Stimulated activated CD4-positive, alpha-beta T cell treated with anti-CD3 and anti-CD28 coated beads, Interleukin-2, amount 100 ng/mL, for 48 hours (primary cell): ENCODE measurements at regions not wholly inside any gene's neighbourhood (a gene's known extent, or its start where the extent isn't known, plus 50 kb on each side); places are given as distances from the start of the nearest gene placed in this dataset.
"Not testable (repeated sequence)": the region's sequence is repeated elsewhere in the genome, so short reads cannot be mapped to it uniquely, and the experiment has no call there.

Source experiments
- DNase-seq, 2 donors: peaks; one replicate each; pipeline ENCODE4 v3.0.0-alpha.2; 2020

DNA sequence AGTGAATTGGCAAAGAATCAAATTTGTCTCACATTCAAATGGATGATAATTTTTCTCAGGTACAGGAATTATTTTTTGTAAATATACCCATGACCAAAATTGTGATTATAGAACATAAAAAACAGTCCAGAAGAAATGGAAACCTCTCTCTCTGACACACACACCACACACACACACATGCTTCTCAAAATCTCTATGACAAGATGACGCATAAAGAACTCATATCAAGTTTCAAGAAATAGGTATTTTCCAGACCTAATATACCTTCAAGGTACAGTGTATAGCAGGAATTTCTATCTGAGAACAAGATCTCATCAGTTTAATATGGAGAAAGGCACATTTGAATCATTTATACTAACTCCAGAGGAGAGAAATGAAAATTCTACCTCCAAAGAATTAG lies 1069.1 kb upstream of the ALCAM start:
- DNase-seq = no peak

DNA sequence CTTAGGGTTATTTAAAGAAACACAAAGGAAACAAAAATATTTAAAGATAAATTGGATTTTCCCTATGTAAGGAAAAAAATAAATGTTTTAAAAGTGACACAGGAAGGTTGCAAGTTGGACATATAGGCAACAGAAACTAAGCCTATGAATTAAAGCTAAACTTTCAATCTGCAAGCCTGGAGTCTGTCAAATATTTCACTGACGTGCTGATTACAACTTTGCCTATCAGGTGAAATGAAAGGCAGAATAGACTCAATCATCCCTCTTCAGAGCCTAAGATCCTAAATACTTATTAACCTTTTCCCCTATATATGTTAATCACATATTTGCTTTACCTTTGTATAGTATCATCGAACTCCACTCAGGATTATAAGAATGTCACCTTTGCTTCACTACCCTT lies 1068.0 kb upstream of the ALCAM start:
- no peak for DNase-seq

DNA sequence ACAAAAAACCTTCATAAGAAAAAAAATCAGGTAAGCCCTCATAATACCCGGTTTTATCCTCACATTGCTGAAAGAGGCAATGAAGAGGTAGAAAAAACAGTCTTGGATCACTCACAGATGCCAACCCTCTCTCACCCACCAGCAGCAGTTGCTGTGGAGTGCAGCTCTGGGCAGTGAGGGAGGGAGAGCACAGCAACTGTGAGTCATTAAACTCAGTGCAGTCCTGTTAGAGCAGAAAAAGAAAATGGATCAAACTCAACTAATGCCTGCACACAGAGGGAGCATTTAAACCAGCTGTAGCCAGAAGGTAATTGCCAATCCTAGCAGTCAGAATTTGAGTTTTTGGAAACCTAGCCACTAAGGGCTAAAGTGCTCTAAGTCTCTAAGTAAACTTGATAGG lies 1050.6 kb upstream of the ALCAM start:
- no peak for DNase-seq

DNA sequence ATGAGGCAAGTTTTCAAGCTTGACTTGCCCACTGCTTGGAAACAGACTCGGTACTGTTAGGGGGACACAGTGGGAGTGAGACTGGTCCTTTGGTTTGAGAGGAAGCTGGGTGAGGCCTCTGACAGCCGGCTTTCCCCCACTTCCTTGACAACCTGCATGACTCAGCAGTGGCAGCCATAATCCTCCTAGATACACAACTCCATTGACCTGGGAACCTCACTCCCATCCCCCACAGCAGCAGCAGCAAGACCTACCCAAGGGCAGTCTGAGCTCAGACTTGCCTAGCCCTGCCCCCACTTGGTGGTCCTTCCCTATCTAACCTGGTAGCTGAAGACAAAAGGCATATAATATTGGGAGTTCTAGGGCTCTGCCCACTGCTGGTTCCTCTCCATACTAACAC lies 1043.5 kb upstream of the ALCAM start:
- DNase-seq = no peak

DNA sequence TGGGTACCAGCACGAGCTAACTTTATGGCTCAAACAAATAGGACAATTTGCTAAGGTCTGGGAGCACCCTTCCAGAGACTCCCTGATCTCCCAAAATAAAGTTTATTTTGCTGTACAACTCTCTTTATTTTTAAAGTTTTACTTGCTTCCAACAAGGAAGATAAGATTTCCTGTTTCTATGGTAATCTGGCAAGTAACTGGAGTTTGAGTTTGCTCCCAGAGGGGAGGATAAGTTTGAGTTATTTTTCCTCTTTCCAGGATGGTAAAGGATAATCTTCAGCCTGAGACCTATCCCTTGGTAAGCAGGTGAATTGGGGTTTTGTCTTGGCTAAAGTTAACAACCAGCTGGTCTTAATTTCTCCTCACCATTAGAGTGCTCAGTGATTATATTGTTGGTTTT lies 1019.4 kb upstream of the ALCAM start:
- DNase-seq = no peak

DNA sequence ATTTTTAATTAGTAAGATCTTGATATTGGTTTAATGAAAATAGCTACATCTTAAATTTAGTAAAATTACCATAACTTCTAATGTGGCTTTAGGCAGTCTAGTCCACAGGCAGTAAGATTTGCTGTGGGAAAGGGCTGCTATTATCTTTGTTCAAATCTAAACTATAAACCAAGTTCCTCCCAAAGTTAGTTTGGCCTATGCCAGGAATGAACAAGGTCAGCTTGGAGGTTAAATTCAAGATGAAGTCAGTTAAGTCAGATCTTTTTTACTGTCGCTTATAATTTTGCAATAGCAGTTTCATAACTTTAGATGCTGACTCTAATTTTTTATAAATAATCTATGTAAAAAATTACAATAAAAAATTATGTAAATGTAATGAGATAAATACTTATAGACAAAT lies 1016.9 kb upstream of the ALCAM start:
- no peak for DNase-seq

DNA sequence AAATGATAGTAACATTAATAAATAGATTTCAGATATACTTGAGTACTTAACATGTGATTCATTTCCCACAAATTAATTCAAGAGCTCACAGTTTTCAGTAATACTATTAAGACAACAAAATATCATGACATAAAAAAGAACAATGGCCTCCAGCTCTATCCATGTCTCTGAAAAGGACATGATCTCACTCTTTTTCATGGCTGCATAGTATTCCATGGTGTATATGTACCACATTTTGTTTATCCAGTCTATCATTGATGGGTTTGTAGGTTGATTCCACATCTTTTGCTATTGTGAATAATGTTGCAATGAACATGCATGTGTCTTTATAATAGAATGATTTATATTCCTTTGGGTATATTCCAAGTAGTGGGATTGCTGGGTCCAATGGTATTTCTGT lies 1012.8 kb upstream of the ALCAM start:
- DNase-seq = no peak

DNA sequence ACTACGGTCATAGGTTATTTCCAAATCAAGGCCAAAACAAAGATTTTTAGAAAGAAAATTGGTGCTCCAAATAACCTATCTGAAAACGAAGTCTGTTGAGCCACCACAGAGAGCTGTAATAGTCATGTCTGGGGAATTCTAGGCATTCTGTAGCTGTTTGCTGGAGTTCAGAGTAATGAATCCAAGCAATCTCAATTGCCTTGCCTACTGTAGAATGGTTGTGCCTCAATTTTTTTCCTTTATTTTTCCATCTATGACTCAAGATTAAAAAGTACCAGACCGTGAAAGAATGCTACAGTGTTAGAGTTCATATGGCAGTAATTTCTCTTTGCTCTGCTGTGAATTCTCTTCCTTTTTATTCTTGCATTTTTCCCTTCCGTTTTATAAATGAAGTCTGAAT lies 1007.2 kb upstream of the ALCAM start:
- DNase-seq = no peak

DNA sequence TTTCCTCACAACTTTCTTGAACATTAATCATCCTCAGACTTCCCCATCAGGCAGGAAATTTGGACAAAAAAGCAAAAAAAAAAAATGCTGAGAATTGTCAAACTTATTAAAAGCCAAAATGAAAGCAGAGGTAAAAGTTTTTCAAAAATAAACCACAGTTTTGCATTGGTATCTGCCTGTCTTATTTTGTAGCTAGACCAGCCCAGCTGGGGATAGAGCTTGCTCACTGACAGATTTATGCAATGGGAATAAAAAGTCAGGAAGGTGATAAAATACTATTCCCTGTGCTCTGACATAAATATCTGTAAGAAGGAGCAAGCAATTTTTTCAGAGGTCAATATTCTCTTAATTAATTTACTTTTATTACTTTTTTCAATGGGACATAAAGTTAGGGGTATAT lies 1006.7 kb upstream of the ALCAM start:
- DNase-seq = no peak

DNA sequence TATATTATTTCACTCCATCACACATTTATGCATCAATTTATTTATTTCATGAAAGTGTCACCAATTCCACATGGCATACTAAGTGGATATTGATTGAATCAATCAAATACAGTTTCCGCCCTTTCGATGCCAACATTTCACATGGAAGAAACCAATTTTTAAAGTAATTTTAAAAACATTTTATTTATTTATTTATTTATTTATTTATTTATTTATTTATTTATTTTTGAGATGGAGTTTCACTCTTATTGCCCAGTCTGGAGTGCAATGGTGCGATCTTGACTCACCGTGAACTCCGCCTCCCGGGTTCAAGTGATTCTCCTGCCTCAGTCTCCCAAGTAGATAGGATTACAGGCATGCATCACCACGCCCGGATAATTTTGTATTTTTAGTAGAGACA lies 1005.0 kb upstream of the ALCAM start:
- not testable (repeated sequence) for DNase-seq

DNA sequence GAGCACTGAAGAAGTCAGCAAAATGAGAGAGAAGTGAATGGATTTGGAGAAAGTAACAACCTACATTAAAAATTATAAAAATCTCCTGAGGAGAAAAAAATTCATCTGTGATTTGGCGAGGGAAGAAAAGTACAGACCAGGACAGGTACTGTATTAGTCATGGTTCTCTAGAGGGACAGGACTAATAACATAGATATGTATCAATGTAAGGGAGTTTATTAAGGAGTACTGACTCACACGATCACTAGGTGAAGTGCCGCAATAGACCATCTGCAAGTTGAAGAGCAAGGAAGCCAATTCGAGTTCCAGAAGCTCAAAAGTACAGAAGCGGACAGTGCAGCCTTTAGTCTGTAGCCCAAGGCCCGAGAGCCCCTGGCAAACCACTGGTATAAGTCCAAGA lies 1004.4 kb upstream of the ALCAM start:
- DNase-seq = no peak

DNA sequence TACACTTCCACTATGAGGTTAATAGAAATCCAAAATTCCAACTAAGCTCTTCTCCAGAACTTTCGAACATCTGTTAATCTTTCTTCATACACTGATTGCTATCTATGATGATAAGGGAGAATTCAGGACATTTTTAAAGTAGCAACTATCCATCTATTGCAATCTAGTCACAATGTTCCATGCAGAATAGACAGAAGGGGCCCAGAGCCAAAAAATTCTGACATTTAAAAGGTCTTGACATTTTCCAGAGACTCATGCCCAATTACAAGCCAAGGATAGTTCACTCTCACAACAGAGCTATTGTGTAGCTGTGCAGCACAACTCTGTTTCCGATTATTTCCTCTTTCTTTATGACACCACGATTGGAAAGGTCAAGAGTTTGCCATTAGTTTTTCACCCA lies 999.7 kb upstream of the ALCAM start:
- no peak for DNase-seq

DNA sequence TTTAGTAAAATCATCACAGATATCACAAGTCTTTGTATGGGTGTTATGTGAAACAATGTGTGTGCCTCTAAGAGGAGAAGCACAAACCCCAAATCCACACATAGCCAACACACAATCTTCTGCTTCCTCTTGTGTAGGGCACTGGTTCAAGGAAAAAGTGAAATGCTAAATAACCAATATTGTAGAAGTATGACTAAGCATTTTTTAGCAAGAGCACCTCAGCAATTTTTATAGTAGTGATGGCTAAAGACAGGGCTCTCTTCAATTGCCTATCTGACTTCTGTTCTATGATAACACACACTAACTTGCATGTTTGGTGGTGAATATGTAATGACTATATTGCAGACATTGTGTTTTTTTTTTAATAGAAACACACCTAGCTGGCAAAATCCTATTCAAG lies 997.9 kb upstream of the ALCAM start:
- no peak for DNase-seq

DNA sequence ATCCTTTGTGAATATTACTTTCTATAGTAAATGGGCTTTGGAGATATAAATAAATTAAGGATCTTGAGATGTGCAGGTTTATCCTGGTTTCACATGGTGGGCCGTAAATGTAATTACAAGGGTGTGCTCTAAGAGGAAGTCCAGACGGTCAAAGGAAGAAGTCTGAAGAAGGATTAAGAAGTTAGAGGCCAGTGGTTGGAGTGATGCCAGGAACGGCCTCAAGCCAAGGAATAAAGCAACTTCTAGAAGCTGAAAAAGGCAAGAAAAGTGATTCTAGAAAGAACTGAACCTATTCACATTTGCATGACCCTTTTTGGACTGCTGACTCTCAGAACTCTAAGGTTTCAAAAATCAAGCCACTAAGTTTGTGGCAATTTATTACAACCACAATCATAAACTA lies 981.3 kb upstream of the ALCAM start:
- no peak for DNase-seq

DNA sequence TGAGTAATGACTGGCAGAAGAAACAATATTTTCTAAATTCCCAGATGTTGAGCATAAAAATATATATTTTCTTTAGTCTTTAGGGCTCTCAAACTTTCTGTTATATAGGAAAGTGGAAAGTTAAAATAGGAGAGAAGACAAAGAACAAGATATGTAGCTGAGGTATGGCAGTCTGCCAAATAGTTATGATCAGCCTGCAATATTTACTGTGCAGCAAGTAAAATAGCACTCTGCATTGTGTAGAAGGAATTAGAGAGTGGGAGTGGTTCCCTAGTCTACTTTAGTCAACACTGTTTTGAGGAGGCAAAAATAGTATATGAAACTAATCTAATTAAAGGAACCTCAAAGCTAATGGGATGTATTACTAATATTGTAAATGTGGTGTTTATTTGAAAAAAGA lies 978.1 kb upstream of the ALCAM start:
- DNase-seq = no peak

DNA sequence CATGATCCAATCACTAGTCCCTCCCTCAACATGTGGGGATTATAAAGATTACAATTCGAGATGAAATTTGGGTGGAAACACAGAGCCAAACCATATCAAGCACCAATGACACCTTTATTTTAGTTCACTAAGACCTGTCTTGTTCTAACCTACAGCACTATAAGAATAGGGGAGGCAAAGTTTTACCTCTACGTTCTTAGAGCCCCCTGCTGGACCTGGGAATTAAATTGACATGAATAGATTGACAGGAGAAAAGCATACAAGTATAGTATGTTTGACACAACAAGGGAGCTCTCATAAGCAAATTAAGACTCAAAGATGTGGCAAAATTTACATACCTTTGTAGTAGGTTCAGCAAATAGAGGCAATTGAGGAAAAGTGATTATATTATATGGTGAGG lies 974.4 kb upstream of the ALCAM start:
- no peak for DNase-seq

DNA sequence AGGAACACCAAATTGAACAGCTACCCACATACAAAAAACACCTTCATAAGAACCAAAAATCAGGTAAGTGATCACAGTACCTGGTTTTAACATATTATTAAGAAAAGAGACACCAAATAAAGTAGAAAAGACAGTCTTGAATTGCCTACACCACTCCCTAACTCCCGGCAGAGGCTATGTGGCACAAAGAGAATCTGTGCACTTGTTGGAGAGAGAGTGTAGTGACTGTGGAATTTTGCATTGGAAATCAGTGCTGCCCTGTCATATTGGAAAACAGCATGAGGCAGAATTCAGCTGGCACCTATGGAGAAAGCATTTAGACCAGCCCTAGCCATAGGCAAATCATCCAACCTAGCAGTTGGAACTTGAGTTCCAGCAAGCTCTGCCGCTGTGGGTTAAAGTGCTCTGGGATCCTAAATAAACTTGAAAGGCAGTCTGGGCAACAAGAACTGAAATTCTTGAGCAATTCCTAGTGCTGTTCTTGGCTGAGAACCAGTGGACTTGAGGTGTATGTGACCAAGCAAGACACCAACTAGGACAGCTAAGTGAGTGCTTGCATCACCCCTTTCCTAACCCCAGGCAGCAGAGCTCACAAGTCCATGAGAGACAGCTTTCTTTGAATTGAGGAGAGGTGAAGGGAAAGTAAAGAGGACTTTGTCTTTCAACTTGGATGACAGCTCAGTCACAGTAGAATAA lies 969.6 kb upstream of the ALCAM start:
- DNase-seq = no peak

DNA sequence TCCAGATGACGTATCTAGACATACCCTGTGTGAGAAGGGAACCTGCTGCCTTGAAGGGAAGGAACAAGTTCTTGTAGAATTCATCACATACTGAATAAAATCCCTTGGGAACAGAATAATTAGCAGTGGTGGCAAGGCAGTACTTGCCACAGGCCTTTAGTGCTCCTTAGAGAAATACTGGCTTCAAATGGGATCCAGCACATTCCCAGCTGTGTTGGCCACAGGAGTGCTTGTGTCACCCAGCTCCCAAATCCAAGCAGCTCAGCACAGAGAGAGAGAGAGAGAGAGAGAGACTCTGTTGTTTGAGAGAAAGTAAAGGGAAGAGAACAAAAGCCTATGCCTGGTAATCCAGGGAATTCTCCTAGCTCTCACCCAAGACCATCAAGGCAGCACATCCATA lies 969.0 kb upstream of the ALCAM start:
- no peak for DNase-seq

DNA sequence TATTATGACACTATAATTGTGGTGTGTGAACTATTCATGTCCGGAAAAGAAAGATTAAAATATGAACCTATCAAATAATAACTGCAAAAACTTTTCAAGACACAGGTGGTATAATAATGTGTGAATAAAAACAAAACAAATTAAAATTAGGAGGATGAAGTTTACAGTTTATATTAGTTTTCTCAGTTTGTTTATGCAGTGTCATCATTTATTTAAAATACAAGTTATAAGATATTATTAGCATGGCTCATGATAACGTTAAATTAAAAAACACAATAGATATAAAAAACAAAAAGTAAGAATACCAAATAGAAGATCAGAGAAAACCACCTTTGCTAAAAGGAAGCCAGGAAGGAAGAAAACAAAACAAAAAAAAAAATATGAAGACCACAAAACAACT lies 963.8 kb upstream of the ALCAM start:
- DNase-seq = no peak

DNA sequence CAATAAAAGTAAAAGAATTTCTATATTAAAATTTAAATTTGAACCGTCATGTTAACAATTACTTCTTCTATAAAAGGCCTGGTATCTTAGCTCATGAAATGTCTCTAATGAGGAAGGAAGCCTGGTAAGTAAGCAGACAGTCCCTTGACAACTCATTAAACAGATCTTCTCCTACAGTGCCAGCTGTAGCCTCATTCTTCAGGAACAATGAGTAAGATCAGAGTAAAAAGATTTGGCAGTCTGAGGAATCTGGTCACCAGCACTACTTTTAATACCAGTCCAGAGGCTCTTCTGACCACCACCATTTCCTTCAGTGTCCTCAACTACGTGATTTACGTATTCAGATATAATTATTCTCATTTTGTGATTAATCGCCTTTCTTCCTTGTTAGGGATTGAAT lies 955.0 kb upstream of the ALCAM start:
- no peak for DNase-seq

DNA sequence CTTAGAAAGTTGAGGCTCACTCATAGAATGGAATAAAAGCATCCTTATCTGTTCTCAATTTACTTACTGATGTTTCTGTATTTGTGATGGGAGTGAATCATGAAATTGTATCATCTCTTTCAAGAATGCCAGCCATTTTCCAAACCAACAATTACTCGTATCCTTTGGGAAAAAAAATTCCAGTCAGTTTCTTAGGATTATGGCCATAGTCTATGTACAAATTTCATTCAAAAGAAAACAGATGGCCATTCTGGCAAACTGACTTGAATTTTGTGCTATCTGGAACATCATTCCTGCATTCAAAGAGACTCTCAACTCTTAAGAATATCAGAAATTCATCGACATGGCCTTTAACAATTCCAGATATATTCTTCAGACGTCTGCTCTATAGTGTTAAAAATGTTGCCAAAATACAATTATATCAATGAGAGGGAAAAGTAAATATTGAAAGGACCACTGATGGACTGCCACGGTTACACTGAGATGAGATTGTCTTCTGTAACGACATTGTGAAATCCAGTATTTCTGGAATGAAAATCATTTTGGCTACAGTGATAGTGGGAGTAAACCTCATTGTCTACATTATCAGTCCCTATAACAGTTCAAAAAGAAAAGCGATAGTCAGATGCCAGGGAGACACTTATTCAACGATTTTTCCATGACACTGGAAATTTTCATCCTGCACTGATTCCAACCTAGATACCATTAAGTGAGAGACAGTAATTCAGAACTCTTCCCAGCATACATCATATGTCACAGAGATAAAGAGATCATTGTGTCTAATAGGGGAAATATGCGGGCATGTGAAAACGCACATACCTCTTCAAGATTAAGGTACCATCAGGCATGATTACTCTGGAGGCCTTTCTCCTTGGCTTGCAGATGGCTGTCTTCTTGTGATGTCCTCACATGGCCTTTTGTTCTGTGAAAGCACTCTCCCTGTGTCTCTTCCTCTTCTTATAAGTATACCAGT lies 953.8 kb upstream of the ALCAM start:
- DNase-seq = no peak

DNA sequence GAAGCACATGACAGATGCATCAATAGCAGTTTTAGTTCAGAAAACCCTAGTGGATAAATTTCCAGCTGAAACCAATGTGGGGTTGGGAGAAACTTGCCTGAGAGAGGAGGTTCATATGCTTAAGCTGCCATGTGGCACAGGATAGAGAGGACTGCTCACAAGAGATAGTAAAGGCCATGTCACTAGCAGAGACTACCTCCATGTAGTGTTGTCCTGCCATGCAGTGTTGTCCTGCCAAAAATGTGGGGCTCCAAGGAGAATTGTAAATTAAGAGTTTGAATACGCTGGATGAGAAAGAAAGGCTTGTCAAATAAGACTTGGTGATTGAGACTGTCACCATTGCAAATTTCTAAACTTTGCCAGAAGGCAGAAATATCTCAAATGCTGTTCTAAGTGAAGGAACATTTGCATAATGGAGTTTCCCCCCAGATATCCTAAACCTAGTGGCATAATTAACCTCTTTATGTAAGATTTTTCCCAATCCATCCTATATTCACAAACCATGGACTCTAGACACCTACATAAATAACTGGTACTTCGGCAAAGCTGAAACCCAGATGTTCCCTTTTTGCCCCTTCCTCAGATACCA lies 938.3 kb upstream of the ALCAM start:
- DNase-seq = no peak

DNA sequence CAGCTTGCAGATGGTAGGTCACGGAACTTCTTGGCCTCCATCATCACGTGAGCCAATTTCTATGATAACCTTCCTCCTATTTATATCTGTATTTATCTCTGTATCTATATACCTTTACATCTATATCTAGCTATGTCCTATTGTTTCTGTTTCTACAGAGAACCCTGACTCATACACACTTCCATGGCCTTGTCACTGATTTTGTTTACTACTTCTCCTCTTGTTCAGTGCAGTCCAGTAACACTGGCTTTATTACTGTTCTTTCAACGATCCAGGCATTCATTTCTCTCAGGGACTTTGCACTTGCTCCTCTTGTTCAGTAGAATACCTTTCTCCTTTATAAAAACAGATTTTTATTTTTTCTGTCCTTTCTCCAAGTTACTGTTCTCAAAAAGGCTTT lies 937.0 kb upstream of the ALCAM start:
- DNase-seq = no peak

DNA sequence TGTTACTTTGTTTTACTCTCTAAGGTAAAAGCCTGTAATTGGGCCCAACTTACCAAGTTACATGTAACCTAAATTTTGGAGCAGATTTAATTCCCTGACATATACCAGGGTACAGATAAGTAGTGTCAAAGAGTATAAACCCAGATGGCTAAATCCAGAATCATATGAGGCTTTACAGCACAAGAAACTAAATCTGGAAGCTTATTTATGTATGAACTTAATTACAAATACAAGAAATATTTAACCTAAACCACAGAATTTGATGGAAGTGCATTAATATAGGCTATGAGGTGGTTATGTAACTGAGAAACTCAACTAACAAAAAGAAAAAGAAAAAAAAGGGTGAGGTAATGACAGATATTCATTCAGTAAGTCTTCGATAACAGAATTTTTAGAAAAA lies 930.2 kb upstream of the ALCAM start:
- no peak for DNase-seq
